Gastrocnemius medialis (tissue), 4 donors: ENCODE measurements at regions not wholly inside any gene's neighbourhood (a gene's known extent, or its start where the extent isn't known, plus 50 kb on each side); places are given as distances from the start of the nearest gene placed in this dataset.

Experiments
- POLR2A ChIP-seq, 2 donors: fragments of 450-650 bp; IDR thresholded peaks; one replicate each; pipeline ENCODE4 v1.6.1; 2017; ENCODE audit warnings: antibody characterized with exemption in 2 of 2, mild to moderate bottlenecking in 2 of 2, moderate library complexity in 2 of 2
- TF ChIP-seq, protein P1 (sequence below), 5 experiments: fragments of 450-650 bp in 3 of 5; fragments of 200-600 bp in 2 of 5; sonication (generic) in 2 of 5; IDR thresholded peaks in 4 of 5; conservative IDR thresholded peaks in 1 of 5; 1 replicate in 4 of 5; 2 replicates in 1 of 5; pipeline ENCODE4 v1.5.1; 2016 to 2019; ENCODE audit warnings: antibody characterized with exemption in 5 of 5, mild to moderate bottlenecking in 3 of 5, moderate library complexity in 3 of 5

GRCh38 chr7:51589111-51589510, 272.5 kb upstream of the COBL start:
- TF ChIP-seq POLR2A (IDR thresholded peaks at IDR 0.05), result no peak
- TF ChIP-seq, protein P1, sequence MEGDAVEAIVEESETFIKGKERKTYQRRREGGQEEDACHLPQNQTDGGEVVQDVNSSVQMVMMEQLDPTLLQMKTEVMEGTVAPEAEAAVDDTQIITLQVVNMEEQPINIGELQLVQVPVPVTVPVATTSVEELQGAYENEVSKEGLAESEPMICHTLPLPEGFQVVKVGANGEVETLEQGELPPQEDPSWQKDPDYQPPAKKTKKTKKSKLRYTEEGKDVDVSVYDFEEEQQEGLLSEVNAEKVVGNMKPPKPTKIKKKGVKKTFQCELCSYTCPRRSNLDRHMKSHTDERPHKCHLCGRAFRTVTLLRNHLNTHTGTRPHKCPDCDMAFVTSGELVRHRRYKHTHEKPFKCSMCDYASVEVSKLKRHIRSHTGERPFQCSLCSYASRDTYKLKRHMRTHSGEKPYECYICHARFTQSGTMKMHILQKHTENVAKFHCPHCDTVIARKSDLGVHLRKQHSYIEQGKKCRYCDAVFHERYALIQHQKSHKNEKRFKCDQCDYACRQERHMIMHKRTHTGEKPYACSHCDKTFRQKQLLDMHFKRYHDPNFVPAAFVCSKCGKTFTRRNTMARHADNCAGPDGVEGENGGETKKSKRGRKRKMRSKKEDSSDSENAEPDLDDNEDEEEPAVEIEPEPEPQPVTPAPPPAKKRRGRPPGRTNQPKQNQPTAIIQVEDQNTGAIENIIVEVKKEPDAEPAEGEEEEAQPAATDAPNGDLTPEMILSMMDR (IDR thresholded peaks at IDR 0.05 in 4 of 5, conservative IDR thresholded peaks at IDR 0.05 in 1 of 5), result no peak
